GM19395 (cell line): ENCODE measurements at regions not wholly inside any gene's neighbourhood (a gene's known extent, or its start where the extent isn't known, plus 50 kb on each side); places are given as distances from the start of the nearest gene placed in this dataset.
"Not testable (repeated sequence)": the region's sequence is repeated elsewhere in the genome, so short reads cannot be mapped to it uniquely, and the experiment has no call there.

ENCODE experiments used
- ATAC-seq: cut with Tn5 transposase; IDR thresholded peaks from one replicate; pipeline ENCODE4 v1.9.1; 2021; ENCODE audit warnings: mild to moderate bottlenecking, moderate library complexity; ENCODE audit not compliant: unreplicated experiment

GRCh38 chr3:103421460-103421859 is 986.6 kb downstream of the ZPLD1 start:
- ATAC-seq = no peak

GRCh38 chr3:103437883-103438282 is 1003.1 kb downstream of the ZPLD1 start:
- ATAC-seq = no peak

- ATAC-seq = peak; percentile 87
Measured at GRCh38 chr3:103440539-103441203, 1005.9 kb downstream of the ZPLD1 start.

DNA sequence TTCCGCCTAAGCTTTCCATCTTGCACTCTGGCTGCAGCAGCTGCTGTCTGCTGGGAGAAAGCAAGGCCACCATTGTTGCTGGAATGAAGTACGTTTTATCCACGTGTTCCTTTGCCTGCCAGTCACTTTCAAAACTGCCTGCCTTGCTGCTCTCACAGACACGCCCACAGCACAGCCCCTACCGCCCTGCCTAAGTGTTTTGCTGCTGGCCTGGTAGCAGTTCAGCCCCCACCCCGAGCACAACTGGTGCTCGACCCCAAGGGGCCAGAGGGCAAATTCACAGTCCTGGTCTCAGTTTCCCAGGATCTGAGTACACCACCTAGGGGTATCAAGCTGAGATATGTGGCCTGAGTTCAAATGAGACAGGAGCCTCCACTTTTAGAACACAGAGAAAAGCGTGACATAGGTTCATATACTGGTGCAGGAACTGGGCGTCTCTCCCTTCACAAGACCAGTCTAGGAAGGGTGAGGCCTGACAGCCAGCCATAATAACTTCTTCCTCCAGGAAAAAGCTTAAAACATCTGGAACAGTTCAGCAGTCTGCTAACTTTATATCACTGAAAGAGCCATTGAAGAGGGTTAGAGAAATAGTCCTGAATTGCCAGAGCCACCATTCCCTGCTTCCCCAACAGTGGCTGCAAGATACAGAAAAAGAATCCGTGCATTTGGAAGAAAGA is 1012.3 kb downstream of the ZPLD1 start:
- no peak for ATAC-seq

GRCh38 chr3:103453152-103453551 is 1018.3 kb downstream of the ZPLD1 start:
- ATAC-seq = no peak

DNA sequence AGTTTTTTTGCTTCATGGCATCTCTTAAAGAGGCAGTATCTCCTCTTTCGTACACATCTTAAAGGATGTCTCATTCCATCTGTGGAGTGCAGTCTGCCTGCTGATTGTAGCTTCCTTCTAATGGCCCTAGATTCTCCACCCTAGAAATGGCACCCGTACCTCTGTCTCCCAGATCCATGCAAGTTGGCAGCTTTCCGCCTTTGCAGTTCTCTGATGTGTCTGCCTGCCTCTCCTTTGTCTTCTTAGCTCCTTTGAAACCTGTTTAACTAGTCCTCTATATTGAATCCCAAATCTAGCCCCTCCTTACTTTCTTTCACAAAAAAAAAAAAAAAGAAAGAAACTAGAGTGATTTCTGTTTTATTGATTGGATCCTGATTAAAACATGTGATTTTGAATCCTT is 1025.0 kb downstream of the ZPLD1 start:
- no peak for ATAC-seq

DNA sequence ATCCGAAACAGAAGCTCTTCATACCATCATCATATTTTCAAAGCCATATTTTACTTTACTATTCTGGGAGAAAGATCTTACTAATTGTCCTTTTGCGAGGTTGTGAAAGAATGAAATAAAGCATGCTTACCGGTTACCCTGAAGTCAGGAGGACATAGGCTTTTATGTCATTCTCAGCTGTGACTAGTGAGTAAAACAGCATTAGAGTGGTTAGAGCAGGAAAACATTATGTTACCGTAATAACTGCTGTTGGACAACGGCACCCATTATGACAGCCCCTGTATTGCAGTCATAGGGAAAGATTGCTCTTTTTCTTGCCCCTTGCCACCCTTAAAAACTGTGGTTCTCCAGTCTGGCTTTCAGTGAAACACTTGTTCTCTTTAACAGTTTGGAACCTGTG is 1035.7 kb downstream of the ZPLD1 start:
- ATAC-seq = no peak

GRCh38 chr3:103494011-103494410 is 1059.2 kb downstream of the ZPLD1 start:
- ATAC-seq = no peak

DNA sequence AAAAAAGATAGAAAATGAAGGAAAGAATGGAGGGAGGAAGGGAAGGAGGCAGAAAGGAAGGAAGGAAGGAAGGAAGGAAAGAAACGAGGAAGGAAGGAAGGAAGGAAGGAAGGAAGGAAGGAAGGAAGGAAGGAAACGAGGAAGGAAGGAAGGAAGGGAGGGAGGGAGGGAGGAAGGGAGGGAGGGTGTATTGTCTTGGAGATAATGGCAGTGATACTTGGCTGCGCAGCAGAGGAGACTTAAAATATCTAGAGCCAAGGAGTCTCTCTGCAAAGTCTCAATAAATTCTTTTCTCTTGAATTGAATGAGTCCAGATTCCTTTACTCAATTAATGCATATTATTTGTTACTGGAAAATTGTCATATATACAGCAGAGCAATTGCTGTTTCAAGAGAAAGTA is 1059.7 kb downstream of the ZPLD1 start:
- ATAC-seq = no peak

- ATAC-seq = no peak
Measured at GRCh38 chr3:103495186-103495585, 1060.4 kb downstream of the ZPLD1 start.

GRCh38 chr3:103499132-103499900 is 1064.5 kb downstream of the ZPLD1 start:
- ATAC-seq = no peak

DNA sequence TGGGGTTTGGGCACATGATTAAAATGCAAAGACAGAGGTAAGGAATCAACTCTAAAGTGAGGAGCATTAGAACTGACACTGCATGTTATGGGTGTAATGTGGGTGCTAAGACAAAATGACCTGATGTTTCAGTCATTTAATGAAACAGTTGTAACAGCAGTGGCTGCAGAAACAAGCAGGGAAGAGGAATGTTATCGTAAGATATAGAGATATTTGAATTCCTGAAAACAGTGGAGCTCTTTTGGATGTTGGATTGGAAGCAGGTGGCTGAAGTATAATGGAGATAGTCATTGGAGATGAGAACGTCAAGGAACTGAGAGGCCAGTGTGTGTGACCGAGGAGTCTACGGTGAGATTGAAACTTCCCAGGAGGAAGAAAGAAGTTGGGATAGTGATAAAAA is 1065.2 kb downstream of the ZPLD1 start:
- ATAC-seq = no peak

DNA sequence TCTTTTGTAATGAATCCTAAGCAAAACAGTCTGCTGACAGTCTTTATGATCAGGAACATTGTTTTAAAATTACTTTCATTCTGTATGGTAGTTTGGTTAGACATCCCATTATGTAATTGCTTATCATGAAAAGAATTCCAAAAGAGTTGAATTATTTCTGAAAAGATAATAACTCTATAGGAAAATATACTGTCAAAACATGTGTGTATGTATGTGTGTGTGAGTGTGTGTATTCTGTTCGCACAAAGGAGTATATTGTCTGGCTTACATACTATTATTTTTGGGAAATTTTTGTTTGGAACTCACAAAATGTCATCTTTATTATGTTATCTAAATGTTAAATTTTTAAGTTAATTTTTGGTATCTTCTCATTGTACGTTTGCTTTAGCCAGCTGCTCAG is 1075.9 kb downstream of the ZPLD1 start:
- ATAC-seq = no peak

- no peak for ATAC-seq
Measured at GRCh38 chr3:103511891-103512290, 1077.1 kb downstream of the ZPLD1 start.

DNA sequence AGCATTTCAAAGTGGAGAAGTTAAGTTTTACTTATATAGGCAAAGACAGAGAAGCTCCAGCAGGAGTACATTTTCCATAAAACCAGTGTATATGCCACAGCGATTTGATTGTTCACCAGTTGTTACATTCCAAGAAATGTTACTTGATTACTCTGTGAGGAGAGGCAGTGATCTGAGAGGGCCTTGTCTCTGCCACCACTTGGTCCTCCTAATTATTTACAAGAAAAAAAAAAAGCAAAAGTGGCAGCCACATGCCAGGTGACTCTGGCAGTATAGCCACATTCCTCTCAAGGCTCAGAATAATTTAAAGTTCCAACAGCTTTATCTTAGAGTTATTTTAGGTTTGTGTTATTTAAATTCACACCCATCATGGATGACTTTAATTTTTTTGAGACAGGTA is 1077.8 kb downstream of the ZPLD1 start:
- no peak for ATAC-seq

- ATAC-seq = no peak
Measured at GRCh38 chr3:103513003-103513402, 1078.2 kb downstream of the ZPLD1 start.

DNA sequence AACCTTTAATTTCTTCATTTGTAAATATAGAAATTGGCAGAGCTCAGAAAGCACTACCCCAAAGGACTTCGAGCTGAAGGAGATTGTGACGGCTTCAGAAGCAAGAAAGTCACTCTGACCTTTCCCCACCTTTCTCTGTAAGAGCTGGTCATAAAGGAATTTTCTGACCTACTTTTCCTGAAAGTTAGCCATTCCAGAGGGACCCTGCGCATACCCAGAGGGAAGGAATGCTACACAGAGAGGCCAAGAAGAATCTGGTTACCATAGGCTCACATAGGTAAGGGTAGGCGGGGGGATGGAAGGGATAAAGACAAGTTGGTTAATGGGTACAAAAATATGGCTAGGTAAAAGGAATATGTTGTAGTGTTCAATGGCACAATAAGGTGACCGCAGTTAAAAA is 1080.3 kb downstream of the ZPLD1 start:
- no peak for ATAC-seq

GRCh38 chr3:103516950-103517349 is 1082.1 kb downstream of the ZPLD1 start:
- no peak for ATAC-seq

- not testable (repeated sequence) for ATAC-seq
Measured at GRCh38 chr3:103531327-103531726, 1096.5 kb downstream of the ZPLD1 start.

GRCh38 chr3:103532986-103533385 is 1098.2 kb downstream of the ZPLD1 start:
- no peak for ATAC-seq

- no peak for ATAC-seq
Measured at GRCh38 chr3:103554451-103554850, 1119.6 kb downstream of the ZPLD1 start.

GRCh38 chr3:103564116-103564515 is 1129.3 kb downstream of the ZPLD1 start:
- not testable (repeated sequence) for ATAC-seq
